ENCODE measurements at regions not wholly inside any gene's neighbourhood (a gene's known extent, or its start where the extent isn't known, plus 50 kb on each side); places are given as distances from the start of the nearest gene placed in this dataset.

- no peak for FAIRE-seq
- no peak for DNase-seq (ENCODE audit: low read depth, low spot score)
- RAD21 ChIA-PET (ENCODE audit: unreplicated experiment) = no interaction called here
- H3K4me3 ChIP-seq = no peak overlapping the region
- BruUV-seq (replicated peaks) = no TSS peak
- no peaks in the 10 kb centered on the region for H3K27me3 ChIP-seq (replicated peaks in 1 of 2; ENCODE audit: control insufficient read depth in 2 of 2, insufficient read depth in 2 of 2, low read length in 1 of 2)
- in situ Hi-C loops (cut with MboI) = no loop called here
- CTCF ChIA-PET = no interaction called here
- no peak overlapping the region for H2AFZ ChIP-seq (ENCODE audit: control insufficient read depth, low read depth, low read length)
- H3K27ac ChIP-seq (ENCODE audit: control insufficient read depth, insufficient read depth) = no peak overlapping the region
- H3K79me2 ChIP-seq (ENCODE audit: control insufficient read depth, insufficient read depth, low read length) = no peaks in the 10 kb centered on the region
- no peaks in the 10 kb centered on the region for H3K9me3 ChIP-seq (replicated peaks; ENCODE audit: control insufficient read depth, insufficient read depth, low read length)
- no peak for TF ChIP-seq ZNF687 (IDR thresholded peaks at IDR 0.05)
- no peak overlapping the region for H3K4me2 ChIP-seq (ENCODE audit: control insufficient read depth, insufficient read depth)
- POLR2A ChIA-PET = no interaction called here
- SMC1A ChIA-PET (ENCODE audit: uncharacterized antibody, unreplicated experiment) = no interaction called here
- H3K36me3 ChIP-seq (ENCODE audit: control insufficient read depth in 2 of 2, insufficient read depth in 2 of 2, low read length in 1 of 2) = no peaks in the 10 kb centered on the region
- H3K4me1 ChIP-seq (ENCODE audit: control insufficient read depth, insufficient read depth, low read length) = no peaks in the 10 kb centered on the region
- no peak for ATAC-seq
- no peak overlapping the region for H3K9ac ChIP-seq (ENCODE audit: control insufficient read depth, insufficient read depth, low read length)
- H4K20me1 ChIP-seq (ENCODE audit: control insufficient read depth, insufficient read depth) = no peaks in the 10 kb centered on the region
- intact Hi-C loops (cut with micrococcal nuclease; ENCODE audit: unreplicated experiment) = no loop called here
Observed at GRCh38 chr4:106579236-106579635, 210.7 kb upstream of the GIMD1 start.

DNA sequence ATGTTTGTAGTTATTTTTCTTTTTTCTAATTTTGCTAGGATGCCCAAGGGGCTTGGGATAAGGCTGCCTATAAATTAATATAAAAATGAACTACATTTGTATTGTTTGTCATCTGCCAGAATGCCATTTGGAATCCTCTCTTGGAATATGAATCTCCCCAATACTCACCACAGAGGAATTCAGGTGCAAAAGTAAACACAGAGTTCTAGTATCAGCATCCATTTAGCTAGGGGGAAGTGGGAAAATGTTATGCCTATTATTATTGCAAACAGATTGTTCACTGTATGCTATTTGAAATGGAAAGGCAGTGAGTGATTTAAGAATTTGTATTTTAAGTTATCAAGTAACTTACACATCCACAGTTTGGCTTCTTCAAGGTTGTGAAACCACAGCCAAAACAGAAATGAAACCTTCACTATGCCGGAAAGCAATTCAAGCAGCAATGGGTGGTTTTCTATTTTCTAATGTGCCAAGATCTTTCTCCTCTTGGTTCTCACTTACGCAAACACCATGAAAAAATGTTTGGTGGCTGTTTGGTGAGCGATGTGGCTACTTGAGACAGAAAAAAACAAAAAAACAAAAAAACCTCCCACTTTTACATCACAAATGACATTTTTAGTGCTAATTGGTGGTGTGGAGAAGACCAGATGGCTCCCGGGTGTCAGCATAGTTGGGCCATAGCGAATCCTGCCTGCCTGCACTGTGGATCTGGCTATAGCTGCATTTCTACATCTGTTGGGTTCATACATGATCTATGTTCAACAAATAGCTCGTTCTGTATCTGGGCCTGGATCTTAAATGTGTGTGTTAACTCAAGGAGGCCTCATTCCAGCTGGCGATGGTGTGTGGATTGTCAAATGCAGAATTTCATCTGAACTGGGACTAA lies 200.8 kb upstream of the GIMD1 start:
- DNase-seq (ENCODE audit: low read depth, low spot score) = no peak
- ChIA-PET SMC1A (ENCODE audit: uncharacterized antibody, unreplicated experiment) (no interaction called here), POLR2A (no interaction called here), CTCF (no interaction called here), RAD21 (ENCODE audit: unreplicated experiment) (no interaction called here)
- Histone ChIP-seq H2AFZ (ENCODE audit: control insufficient read depth, low read depth, low read length) (no peak overlapping the region), H3K9ac (ENCODE audit: control insufficient read depth, insufficient read depth, low read length) (no peak overlapping the region), H3K9me3 (replicated peaks; ENCODE audit: control insufficient read depth, insufficient read depth, low read length) (no peaks in the 10 kb centered on the region), H3K4me1 (ENCODE audit: control insufficient read depth, insufficient read depth, low read length) (no peaks in the 10 kb centered on the region), H3K27me3 (replicated peaks in 1 of 2; ENCODE audit: control insufficient read depth in 2 of 2, insufficient read depth in 2 of 2, low read length in 1 of 2) (no peaks in the 10 kb centered on the region), H4K20me1 (ENCODE audit: control insufficient read depth, insufficient read depth) (no peaks in the 10 kb centered on the region), H3K27ac (ENCODE audit: control insufficient read depth, insufficient read depth) (no peak overlapping the region), H3K4me2 (ENCODE audit: control insufficient read depth, insufficient read depth) (no peak overlapping the region), H3K36me3 (ENCODE audit: control insufficient read depth in 2 of 2, insufficient read depth in 2 of 2, low read length in 1 of 2) (no peaks in the 10 kb centered on the region), H3K79me2 (ENCODE audit: control insufficient read depth, insufficient read depth, low read length) (no peaks in the 10 kb centered on the region), H3K4me3 (no peak overlapping the region)
- in situ Hi-C loops (cut with MboI) (no loop called here), intact Hi-C loops (cut with micrococcal nuclease; ENCODE audit: unreplicated experiment) (no loop called here)
- BruUV-seq (replicated peaks) = no TSS peak
- WGBS (ENCODE audit: insufficient coverage, insufficient replicate concordance, low lambda C conversion rate, missing lambda C conversion rate) = 49% methylated on average over 7 of the region's 7 CpGs
- no peak for ATAC-seq
- no peak for FAIRE-seq
- no peak for TF ChIP-seq ZNF217 (IDR thresholded peaks at IDR 0.05)
- TF ChIP-seq, protein P1, sequence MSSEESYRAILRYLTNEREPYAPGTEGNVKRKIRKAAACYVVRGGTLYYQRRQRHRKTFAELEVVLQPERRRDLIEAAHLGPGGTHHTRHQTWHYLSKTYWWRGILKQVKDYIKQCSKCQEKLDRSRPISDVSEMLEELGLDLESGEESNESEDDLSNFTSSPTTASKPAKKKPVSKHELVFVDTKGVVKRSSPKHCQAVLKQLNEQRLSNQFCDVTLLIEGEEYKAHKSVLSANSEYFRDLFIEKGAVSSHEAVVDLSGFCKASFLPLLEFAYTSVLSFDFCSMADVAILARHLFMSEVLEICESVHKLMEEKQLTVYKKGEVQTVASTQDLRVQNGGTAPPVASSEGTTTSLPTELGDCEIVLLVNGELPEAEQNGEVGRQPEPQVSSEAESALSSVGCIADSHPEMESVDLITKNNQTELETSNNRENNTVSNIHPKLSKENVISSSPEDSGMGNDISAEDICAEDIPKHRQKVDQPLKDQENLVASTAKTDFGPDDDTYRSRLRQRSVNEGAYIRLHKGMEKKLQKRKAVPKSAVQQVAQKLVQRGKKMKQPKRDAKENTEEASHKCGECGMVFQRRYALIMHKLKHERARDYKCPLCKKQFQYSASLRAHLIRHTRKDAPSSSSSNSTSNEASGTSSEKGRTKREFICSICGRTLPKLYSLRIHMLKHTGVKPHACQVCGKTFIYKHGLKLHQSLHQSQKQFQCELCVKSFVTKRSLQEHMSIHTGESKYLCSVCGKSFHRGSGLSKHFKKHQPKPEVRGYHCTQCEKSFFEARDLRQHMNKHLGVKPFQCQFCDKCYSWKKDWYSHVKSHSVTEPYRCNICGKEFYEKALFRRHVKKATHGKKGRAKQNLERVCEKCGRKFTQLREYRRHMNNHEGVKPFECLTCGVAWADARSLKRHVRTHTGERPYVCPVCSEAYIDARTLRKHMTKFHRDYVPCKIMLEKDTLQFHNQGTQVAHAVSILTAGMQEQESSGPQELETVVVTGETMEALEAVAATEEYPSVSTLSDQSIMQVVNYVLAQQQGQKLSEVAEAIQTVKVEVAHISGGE (CRISPR knock-in tag; IDR thresholded peaks at IDR 0.05) = no peak
